ENCODE measurements at regions not wholly inside any gene's neighbourhood (a gene's known extent, or its start where the extent isn't known, plus 50 kb on each side); places are given as distances from the start of the nearest gene placed in this dataset.
A peak's percentile ranks its signal among the peaks of the same experiment; 100 is the strongest.

GRCh38 chr13:48818495-48819356 lies 157.0 kb upstream of the FNDC3A start:
- H3K4me1 ChIP-seq (ENCODE audit: insufficient read depth): no peaks in the 10 kb centered on the region
- H3K27me3 ChIP-seq (ENCODE audit: insufficient read depth): no peaks in the 10 kb centered on the region
- H3K4me1 Mint-ChIP-seq: no peaks in the 10 kb centered on the region
- TF ChIP-seq, protein P1, sequence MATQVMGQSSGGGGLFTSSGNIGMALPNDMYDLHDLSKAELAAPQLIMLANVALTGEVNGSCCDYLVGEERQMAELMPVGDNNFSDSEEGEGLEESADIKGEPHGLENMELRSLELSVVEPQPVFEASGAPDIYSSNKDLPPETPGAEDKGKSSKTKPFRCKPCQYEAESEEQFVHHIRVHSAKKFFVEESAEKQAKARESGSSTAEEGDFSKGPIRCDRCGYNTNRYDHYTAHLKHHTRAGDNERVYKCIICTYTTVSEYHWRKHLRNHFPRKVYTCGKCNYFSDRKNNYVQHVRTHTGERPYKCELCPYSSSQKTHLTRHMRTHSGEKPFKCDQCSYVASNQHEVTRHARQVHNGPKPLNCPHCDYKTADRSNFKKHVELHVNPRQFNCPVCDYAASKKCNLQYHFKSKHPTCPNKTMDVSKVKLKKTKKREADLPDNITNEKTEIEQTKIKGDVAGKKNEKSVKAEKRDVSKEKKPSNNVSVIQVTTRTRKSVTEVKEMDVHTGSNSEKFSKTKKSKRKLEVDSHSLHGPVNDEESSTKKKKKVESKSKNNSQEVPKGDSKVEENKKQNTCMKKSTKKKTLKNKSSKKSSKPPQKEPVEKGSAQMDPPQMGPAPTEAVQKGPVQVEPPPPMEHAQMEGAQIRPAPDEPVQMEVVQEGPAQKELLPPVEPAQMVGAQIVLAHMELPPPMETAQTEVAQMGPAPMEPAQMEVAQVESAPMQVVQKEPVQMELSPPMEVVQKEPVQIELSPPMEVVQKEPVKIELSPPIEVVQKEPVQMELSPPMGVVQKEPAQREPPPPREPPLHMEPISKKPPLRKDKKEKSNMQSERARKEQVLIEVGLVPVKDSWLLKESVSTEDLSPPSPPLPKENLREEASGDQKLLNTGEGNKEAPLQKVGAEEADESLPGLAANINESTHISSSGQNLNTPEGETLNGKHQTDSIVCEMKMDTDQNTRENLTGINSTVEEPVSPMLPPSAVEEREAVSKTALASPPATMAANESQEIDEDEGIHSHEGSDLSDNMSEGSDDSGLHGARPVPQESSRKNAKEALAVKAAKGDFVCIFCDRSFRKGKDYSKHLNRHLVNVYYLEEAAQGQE (IDR thresholded peaks at IDR 0.05; ENCODE audit: unreplicated experiment): no peak
- no peak for TF ChIP-seq JUNB (IDR thresholded peaks at IDR 0.05; ENCODE audit: unreplicated experiment)
- TF ChIP-seq, protein P2, sequence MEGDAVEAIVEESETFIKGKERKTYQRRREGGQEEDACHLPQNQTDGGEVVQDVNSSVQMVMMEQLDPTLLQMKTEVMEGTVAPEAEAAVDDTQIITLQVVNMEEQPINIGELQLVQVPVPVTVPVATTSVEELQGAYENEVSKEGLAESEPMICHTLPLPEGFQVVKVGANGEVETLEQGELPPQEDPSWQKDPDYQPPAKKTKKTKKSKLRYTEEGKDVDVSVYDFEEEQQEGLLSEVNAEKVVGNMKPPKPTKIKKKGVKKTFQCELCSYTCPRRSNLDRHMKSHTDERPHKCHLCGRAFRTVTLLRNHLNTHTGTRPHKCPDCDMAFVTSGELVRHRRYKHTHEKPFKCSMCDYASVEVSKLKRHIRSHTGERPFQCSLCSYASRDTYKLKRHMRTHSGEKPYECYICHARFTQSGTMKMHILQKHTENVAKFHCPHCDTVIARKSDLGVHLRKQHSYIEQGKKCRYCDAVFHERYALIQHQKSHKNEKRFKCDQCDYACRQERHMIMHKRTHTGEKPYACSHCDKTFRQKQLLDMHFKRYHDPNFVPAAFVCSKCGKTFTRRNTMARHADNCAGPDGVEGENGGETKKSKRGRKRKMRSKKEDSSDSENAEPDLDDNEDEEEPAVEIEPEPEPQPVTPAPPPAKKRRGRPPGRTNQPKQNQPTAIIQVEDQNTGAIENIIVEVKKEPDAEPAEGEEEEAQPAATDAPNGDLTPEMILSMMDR (conservative IDR thresholded peaks at IDR 0.05; ENCODE audit: low read depth in 2 of 2): no peak
- no peak for TF ChIP-seq EZH2phosphoT487 (IDR thresholded peaks at IDR 0.05; ENCODE audit: unreplicated experiment)
- TF ChIP-seq ZNF331 (CRISPR knock-in tag; IDR thresholded peaks at IDR 0.05; ENCODE audit: low read depth): no peak
- TF ChIP-seq ZNF462 (CRISPR knock-in tag; IDR thresholded peaks at IDR 0.05): no peak
- TF ChIP-seq NANOG (IDR thresholded peaks at IDR 0.05; ENCODE audit: borderline replicate concordance): no peak
- no peak for TF ChIP-seq ZNF114 (CRISPR knock-in tag; IDR thresholded peaks at IDR 0.05)
- TF ChIP-seq POLR2AphosphoS5 (IDR thresholded peaks at IDR 0.05; ENCODE audit: low read depth): no peak
- TF ChIP-seq EZH2 (IDR thresholded peaks at IDR 0.05; ENCODE audit: low read depth, unreplicated experiment): no peak
- DNase-seq (ENCODE audit: low spot score) (peak; percentile 15), ATAC-seq (no peak)
- H3K4me2 ChIP-seq: no peak overlapping the region
- H3K36me3 ChIP-seq (ENCODE audit: insufficient read depth): no peaks in the 10 kb centered on the region
- H2AFZ ChIP-seq: peak overlapping the region; percentile 57
- H3K9me2 ChIP-seq (ENCODE audit: insufficient read depth): no peaks in the 10 kb centered on the region
- H3K4me3 ChIP-seq: no peak overlapping the region
- no peak overlapping the region for H3K27ac ChIP-seq (ENCODE audit: low read depth)
- H3K79me2 ChIP-seq (replicated peaks; ENCODE audit: insufficient read depth): no peaks in the 10 kb centered on the region
- H3K9me3 Mint-ChIP-seq: no peaks in the 10 kb centered on the region
- H3K4me3 Mint-ChIP-seq: no peak overlapping the region
- H4K20me1 ChIP-seq (replicated peaks; ENCODE audit: insufficient read depth): no peaks in the 10 kb centered on the region
- H3K27me3 Mint-ChIP-seq (ENCODE audit: insufficient read depth, low read depth, poor library complexity): no peaks in the 10 kb centered on the region
- H3K27ac Mint-ChIP-seq: no peak overlapping the region
- H3K36me3 Mint-ChIP-seq (ENCODE audit: low read depth): no peaks in the 10 kb centered on the region
- no peaks in the 10 kb centered on the region for H3F3A ChIP-seq (replicated peaks; ENCODE audit: low read depth)
